OCI-LY7 (cell line): ENCODE measurements at regions not wholly inside any gene's neighbourhood (a gene's known extent, or its start where the extent isn't known, plus 50 kb on each side); places are given as distances from the start of the nearest gene placed in this dataset.

Experiments used
- BruUV-seq: library from RNA; stranded (reverse); fragments of 400-500 nt; replicated peaks from 2 replicates; lab custom pipeline; 2021; lab: Mats Ljungman, UMichigan
- CTCF ChIA-PET: fragments of 300-600 bp; sonication (Branson Sonifier 250); formaldehyde crosslinking; loops from one replicate; lab custom pipeline; 2022; ENCODE audit warnings: antibody characterized with exemption; ENCODE audit not compliant: unreplicated experiment; lab: Charles Lee
- POLR2A ChIA-PET: fragments of 300-600 bp; sonication (Branson Sonifier 250); formaldehyde crosslinking; loops from one replicate; lab custom pipeline; 2022; ENCODE audit warnings: antibody characterized with exemption; lab: Charles Lee
- DNase-seq: peaks from one replicate; pipeline ENCODE4 v3.0.0-alpha.2; 2015; ENCODE audit warnings: low spot score
- H2AFZ ChIP-seq: fragments of 200-600 bp; sonication (generic), shearing (Covaris generic); 2 replicates; pipeline ENCODE4 v1.6.1; 2014; ENCODE audit warnings: mild to moderate bottlenecking, antibody characterized with exemption, low read length, moderate library complexity
- H3K27ac ChIP-seq: fragments of 200-600 bp; sonication (generic); 2 replicates; pipeline ENCODE4 v1.5.1; 2014; ENCODE audit warnings: mixed run types, low read depth, mild to moderate bottlenecking, moderate library complexity, low read length, inconsistent platforms; ENCODE audit not compliant: poor library complexity, severe bottlenecking
- H3K36me3 ChIP-seq: fragments of 200-600 bp; sonication (generic); 2 replicates; pipeline ENCODE4 v1.6.1; 2014; ENCODE audit warnings: mild to moderate bottlenecking, antibody characterized with exemption, low read length, moderate library complexity, mixed read lengths; ENCODE audit not compliant: insufficient read depth
- H3K4me1 ChIP-seq: fragments of 200-600 bp; sonication (generic); 2 replicates; pipeline ENCODE4 v1.5.1; 2014; ENCODE audit warnings: mild to moderate bottlenecking, low read length; ENCODE audit not compliant: insufficient read depth, poor library complexity, severe bottlenecking
- H3K4me2 ChIP-seq: fragments of 200-600 bp; sonication (generic); 2 replicates; pipeline ENCODE4 v1.6.1; 2014; ENCODE audit warnings: mild to moderate bottlenecking, low read length
- H3K4me3 ChIP-seq: fragments of 200-600 bp; sonication (generic); 2 replicates; pipeline ENCODE4 v1.5.1; 2014; ENCODE audit warnings: mild to moderate bottlenecking, low read depth, low read length; ENCODE audit not compliant: poor library complexity, severe bottlenecking
- H3K79me2 ChIP-seq: fragments of 200-600 bp; sonication (generic); 2 replicates; pipeline ENCODE4 v1.6.1; 2016; ENCODE audit warnings: low read depth, mild to moderate bottlenecking, low read length, moderate library complexity, mixed read lengths; ENCODE audit not compliant: insufficient read depth
- H3K9me2 ChIP-seq: fragments of 200-600 bp; sonication (generic); 2 replicates; pipeline ENCODE4 v1.6.1; 2016; ENCODE audit warnings: mild to moderate bottlenecking, low read length, mixed read lengths; ENCODE audit not compliant: insufficient read depth
- H3K9me3 ChIP-seq: fragments of 200-600 bp; sonication (generic); 2 replicates; pipeline ENCODE4 v1.6.1; 2014; ENCODE audit warnings: mild to moderate bottlenecking, mixed run types, low read length, mixed read lengths
- H4K20me1 ChIP-seq: fragments of 200-600 bp; sonication (generic); 2 replicates; pipeline ENCODE4 v1.6.1; 2014; ENCODE audit warnings: mild to moderate bottlenecking, antibody characterized with exemption, low read length, moderate library complexity, mixed read lengths; ENCODE audit not compliant: insufficient read depth
- EZH2phosphoT487 ChIP-seq: fragments of 200-600 bp; sonication (generic); IDR thresholded peaks from 2 replicates; pipeline ENCODE4 v1.6.1; 2018; ENCODE audit warnings: low read depth, borderline replicate concordance, mild to moderate bottlenecking, mixed run types, antibody characterized with exemption, low read length, moderate library complexity, mixed read lengths
- intact Hi-C: fragments of 100-400 bp; cut with micrococcal nuclease; formaldehyde crosslinking; loops from one replicate; pipeline ENCODE4 v1.10.0; 2022; ENCODE audit not compliant: unreplicated experiment
- TF ChIP-seq, protein P1 (sequence below): fragments of 200-600 bp; sonication (generic); conservative IDR thresholded peaks from 2 replicates; pipeline ENCODE4 v1.5.1; 2014; ENCODE audit warnings: mild to moderate bottlenecking, antibody characterized with exemption, low read length, moderate library complexity, mixed read lengths

DNA sequence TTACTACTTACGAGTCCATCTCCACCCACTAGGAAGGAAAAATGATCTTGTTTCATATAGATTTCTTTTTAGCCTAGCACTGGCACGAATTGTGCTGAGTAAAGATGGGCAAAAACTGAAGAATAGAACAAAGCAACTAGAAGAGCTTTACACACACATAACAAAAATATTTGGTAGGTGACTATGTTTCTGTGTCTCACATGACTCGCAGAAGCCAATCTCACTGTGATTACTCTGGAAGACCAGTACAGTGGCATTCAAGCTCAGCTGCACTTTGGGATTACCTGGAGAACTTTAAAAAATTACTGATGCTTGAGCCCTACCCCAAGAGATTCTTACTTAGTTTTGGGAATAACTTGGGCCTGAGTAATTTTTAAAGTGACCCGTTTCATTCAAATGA lies 378.7 kb downstream of the METTL4 start:
- Histone ChIP-seq H3K4me2 (no peak overlapping the region), H3K9me2 (no peaks in the 10 kb centered on the region), H3K27ac (no peak overlapping the region), H3K4me3 (no peak overlapping the region), H3K4me1 (no peaks in the 10 kb centered on the region), H3K36me3 (no peaks in the 10 kb centered on the region), H3K79me2 (no peaks in the 10 kb centered on the region), H4K20me1 (no peaks in the 10 kb centered on the region), H3K9me3 (no peaks in the 10 kb centered on the region), H2AFZ (no peak overlapping the region)
- intact Hi-C loops, result no loop called here
- ChIA-PET POLR2A (interaction anchor here (0.7 kb wide), 1 partner anchor 264 kb away, joined by 3 read pairs; no protein-coding TSS in a partner anchor), CTCF (no interaction called here)
- BruUV-seq, result no TSS peak
- TF ChIP-seq, protein P1, sequence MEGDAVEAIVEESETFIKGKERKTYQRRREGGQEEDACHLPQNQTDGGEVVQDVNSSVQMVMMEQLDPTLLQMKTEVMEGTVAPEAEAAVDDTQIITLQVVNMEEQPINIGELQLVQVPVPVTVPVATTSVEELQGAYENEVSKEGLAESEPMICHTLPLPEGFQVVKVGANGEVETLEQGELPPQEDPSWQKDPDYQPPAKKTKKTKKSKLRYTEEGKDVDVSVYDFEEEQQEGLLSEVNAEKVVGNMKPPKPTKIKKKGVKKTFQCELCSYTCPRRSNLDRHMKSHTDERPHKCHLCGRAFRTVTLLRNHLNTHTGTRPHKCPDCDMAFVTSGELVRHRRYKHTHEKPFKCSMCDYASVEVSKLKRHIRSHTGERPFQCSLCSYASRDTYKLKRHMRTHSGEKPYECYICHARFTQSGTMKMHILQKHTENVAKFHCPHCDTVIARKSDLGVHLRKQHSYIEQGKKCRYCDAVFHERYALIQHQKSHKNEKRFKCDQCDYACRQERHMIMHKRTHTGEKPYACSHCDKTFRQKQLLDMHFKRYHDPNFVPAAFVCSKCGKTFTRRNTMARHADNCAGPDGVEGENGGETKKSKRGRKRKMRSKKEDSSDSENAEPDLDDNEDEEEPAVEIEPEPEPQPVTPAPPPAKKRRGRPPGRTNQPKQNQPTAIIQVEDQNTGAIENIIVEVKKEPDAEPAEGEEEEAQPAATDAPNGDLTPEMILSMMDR, result no peak
- TF ChIP-seq EZH2phosphoT487, result no peak
- DNase-seq, result no peak

DNA sequence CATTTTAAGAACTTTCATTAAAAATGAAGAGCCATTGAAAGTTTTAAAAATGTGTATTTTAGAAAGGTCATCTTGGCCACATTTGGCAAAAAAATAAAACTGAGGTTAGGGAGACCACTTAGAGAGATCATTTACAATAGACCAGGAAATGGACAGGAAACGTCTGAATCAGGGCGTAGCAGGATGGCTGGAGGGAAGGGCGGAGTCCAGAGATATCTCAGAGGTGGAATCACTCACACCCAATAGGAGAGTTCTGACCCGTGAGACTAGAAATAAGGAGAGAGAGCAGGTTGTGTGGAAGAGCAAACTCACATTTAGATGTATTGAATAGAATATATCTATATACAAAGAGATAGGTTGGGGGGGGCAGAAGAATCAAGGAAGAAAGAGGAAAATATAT lies 373.4 kb downstream of the METTL4 start:
- TF ChIP-seq EZH2phosphoT487, result no peak
- TF ChIP-seq, protein P1, result no peak
- Histone ChIP-seq H2AFZ (no peak overlapping the region), H3K36me3 (no peaks in the 10 kb centered on the region), H3K79me2 (no peaks in the 10 kb centered on the region), H3K4me2 (no peak overlapping the region), H3K4me3 (no peak overlapping the region), H3K4me1 (no peaks in the 10 kb centered on the region), H4K20me1 (no peaks in the 10 kb centered on the region), H3K9me2 (no peaks in the 10 kb centered on the region), H3K27ac (no peak overlapping the region), H3K9me3 (no peaks in the 10 kb centered on the region)
- intact Hi-C loops, result no loop called here
- ChIA-PET CTCF (no interaction called here), POLR2A (no interaction called here)
- BruUV-seq, result no TSS peak
- no peak for DNase-seq

DNA sequence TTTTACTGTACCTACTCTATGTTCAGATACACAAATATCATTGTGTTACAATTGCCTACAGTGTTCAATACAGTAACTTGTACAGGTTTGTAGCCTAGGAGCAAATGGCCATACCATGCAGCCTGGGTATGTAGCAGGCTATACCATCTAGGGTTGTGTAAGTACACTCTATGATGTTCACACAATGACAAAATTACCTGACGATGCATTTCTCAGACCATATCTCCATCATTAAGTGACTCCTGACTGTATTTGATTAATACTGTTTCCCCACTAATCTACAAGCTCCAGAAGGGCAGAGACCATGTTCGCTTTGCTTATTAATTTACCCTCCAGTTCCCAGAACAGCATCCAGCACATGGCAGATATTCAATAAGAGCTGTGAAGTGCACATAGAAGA lies 372.2 kb downstream of the METTL4 start:
- no peak for DNase-seq
- no peaks in the 10 kb centered on the region for H4K20me1 ChIP-seq
- no peaks in the 10 kb centered on the region for H3K4me1 ChIP-seq
- intact Hi-C loops, result no loop called here
- no peak overlapping the region for H2AFZ ChIP-seq
- H3K79me2 ChIP-seq, result no peaks in the 10 kb centered on the region
- no peak overlapping the region for H3K4me3 ChIP-seq
- no peaks in the 10 kb centered on the region for H3K36me3 ChIP-seq
- no peaks in the 10 kb centered on the region for H3K9me3 ChIP-seq
- TF ChIP-seq EZH2phosphoT487, result no peak
- TF ChIP-seq, protein P1, result no peak
- BruUV-seq, result no TSS peak
- no peak overlapping the region for H3K27ac ChIP-seq
- no peak overlapping the region for H3K4me2 ChIP-seq
- ChIA-PET CTCF (no interaction called here), POLR2A (no interaction called here)
- no peaks in the 10 kb centered on the region for H3K9me2 ChIP-seq
